DMS53 treated with DMSO at 0.1 percent for 48 hours (cell line): ENCODE measurements at regions not wholly inside any gene's neighbourhood (a gene's known extent, or its start where the extent isn't known, plus 50 kb on each side); places are given as distances from the start of the nearest gene placed in this dataset.
"Not testable (repeated sequence)": the region's sequence is repeated elsewhere in the genome, so short reads cannot be mapped to it uniquely, and the experiment has no call there.

Experiments used
- DNase-seq: peaks from one replicate; lab custom pipeline; 2025; ENCODE audit not compliant: unreplicated experiment; lab: John Stamatoyannopoulos, UW

DNA sequence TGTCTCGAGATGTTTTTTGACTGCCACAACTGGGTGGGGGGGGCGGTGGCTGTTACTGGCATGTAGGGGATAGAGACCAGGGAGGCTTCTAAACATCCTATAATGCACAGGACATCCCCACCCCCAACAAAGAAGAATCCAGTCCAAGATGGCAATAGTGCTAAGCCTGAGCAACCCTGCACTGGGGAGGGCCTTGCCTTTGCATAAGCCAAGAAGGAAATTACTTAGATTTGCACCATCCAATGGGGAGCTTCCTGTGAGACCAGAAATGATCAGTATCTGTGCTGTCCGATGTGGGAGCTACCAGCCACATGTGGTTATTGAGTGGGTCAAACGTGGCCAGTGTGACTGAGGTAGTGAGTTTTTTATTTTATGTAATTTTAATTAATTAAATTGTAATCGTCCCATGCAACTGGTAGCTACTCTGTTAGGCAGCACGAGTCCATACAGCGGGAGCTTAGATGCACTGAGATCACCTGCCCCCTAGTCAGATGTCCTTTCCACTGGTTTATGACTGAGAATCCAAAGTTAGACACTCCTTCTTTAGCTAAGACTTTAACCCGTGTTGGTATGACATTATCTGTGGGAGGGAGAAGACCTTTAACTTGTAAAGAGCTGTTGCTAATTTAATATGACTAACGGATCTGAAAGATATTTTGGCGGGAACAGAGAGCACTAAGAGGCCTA lies 97.4 kb upstream of the NEDD9 start:
- no peak for DNase-seq

DNA sequence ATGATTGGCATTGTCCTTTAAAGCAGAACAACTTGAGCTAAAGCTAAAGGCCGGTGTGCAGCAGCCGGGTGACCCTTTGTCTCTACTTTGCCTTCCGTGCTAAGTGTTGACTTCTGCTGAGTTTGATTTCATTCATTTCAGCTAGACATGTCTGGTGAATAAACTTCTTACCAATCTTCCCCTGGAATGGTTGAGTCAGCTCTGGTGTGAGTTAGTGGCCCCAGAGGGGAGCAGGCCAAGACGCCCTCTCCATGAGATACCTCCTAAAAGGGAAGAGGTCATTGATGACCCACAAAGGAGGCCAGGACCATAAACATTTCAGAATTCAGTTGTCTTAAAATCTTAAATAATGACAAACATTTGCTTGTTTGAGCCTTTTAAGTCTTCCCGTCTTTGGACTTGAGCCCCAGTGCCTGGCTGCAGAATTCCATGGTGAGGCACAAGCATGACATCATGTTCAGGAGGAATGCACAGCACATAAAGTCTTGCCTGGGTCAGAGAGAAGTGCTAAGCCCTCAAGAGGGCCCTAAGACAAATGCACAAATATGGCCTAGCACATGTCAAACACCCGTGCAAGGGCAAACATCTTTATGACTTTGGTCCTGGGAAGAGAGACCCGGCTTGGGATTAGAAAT lies 96.3 kb upstream of the NEDD9 start:
- no peak for DNase-seq

DNA sequence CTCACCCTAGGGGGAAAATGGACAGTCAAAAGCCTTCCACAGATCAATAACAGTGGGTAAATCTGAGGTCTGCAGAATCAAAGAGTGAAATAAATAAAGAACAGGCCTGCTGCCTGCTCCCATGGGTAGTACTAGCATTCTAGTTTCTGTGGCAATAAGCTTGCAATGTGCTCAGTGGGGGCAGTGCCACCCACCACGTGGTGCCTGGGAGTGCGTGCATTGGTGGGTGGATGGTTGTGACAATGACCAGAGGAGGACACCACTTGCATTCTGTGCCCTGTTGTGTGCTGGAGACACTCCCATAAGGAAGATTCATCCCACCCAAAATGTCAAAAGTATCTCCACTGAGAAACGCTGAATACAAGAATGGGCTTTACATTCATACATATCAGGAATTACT lies 95.5 kb upstream of the NEDD9 start:
- no peak for DNase-seq

DNA sequence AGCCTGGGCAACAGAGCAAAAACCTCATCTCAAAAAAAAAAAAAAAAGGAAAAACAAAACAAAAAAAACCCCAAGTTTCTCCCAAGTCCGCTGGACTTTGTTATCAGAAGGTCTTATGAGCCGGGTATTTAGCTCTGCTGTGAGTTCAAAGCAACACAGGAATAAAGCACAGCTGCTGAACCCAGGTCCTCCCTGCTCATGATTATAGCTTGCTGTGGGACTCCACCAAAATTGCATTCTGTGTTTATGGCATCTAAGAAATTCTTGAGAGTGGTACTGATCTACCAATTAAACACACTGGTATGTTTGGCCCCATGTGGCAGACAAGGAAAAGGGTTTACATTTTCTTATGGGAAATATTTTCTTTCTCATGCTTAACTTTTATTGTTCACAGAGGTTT lies 93.6 kb upstream of the NEDD9 start:
- no peak for DNase-seq

- no peak for DNase-seq
Observed at GRCh38 chr6:11324453-11325015, 92.1 kb upstream of the NEDD9 start.

GRCh38 chr6:11323666-11324452 lies 91.4 kb upstream of the NEDD9 start:
- DNase-seq = peak; percentile 38

DNA sequence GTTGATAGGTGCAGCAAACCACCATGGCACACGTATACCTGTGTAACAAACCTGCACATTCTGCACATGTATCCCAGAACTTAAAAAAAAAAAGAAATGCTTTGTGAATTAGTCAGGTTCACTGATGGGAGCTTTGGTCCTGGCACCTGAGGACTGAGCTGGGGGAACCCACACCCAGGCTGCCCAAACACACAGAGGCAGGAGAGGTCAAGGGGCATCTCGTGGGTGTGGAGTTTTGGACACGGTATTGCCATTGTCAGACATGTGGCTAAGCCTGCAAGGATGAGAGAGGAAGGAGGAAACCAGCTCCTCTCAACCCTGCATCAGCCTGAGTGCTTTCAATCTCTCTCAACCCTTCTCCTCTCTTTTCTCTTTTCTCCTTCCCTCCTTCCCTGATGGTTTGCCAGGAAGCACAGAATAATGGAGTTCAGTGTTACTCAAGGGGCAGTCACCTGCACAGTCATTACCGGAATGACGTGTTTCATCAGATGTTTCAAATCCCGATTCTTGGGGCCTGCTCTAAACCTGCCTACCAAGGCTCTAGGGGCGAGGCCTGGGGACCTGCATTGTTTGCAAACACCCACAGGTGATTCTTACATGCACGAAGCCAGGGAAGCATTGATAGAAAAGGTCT lies 89.9 kb upstream of the NEDD9 start:
- no peak for DNase-seq

GRCh38 chr6:11320914-11321597 lies 88.6 kb upstream of the NEDD9 start:
- DNase-seq = no peak

DNA sequence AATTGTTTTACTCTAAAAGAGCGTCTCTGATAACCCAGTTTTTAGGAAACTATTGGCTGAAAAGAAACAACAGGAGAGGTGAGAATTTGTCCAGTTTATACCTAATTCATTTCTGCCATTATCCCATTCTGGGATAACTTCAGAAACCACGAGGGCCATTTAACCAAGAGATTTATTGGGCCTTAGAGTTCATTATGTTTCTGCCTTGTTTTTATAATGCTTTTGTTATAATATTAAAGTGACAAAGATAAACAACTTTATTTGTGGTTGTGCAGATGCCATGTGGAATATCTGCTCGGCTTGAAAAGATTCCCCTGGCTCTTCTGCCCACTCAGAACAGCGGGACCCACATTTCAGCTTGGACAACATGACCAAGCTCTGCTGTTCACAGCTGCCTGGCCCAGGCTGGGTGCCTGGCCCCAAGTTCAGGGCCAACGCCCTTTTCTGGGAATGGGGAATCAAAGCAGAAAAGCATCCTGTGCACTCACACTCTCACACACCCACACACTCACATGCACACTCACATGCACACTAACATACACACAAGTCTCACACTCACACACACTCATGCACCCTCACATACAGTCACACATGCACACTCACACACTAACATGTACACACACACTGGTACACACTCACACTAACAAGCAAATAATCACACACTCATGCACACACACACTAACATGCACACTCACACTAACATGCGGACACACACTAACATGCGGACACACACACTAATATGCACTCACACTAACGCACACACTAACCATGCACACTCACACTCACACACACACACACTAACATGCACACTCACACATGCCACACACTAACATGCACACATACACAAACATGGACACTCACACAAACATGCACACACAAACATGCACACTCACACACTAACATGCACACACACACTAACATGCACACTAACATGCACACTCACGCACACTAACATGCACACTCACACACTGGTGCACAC lies 86.7 kb upstream of the NEDD9 start:
- DNase-seq = no peak

GRCh38 chr6:11317885-11318771 lies 85.7 kb upstream of the NEDD9 start:
- peak; percentile 82 for DNase-seq

DNA sequence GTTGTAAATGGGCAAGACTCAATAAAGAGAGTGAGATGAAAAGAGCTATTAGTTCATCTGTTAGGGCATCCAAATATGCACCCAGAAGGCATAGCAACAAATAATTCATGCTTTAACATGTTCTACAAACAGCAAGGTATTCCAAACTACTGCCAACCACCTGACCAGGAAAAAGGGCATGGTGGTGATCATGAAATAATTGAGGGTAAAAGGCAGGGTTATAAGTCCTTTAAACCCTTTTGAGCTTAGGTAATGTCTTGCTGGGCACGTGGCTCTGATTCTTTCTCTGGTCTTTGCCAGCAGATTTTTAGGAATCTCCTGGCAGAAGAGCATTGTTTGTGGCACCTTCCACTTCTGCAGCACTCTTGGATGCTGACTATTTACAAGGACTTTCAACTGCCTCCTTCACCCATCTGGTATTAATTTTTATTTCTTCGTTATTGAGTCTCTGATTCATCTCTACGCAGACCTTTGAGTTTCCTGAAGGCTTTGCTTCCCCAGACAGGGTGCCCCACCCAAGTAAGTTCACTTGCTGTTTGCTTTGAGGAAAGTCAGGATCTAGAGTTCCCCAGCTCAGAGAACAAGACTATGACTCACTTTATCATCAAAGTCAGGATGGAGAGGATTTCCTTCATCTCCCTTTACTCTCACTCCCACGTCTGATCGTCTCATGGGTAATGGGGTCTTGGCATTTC lies 83.4 kb upstream of the NEDD9 start:
- DNase-seq = no peak

DNA sequence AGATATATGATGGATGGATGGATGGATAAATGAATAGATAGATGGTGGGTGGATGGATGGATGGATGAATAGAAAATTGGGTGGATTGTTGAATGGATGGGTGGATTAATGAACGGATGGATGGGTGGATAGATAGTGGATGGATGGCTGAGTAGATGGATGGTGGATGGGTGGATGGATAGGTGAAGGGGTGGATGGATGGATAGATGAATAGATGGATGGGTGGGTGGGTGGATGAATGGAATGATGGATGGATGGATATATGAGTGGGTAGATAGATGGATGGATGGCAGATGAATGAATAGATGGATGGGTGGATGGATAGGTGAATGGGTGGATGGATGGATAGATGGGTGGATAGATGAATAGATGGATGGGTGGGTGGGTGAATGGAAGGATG lies 80.7 kb upstream of the NEDD9 start:
- DNase-seq = no peak

GRCh38 chr6:11311970-11312369 lies 79.5 kb upstream of the NEDD9 start:
- no peak for DNase-seq

DNA sequence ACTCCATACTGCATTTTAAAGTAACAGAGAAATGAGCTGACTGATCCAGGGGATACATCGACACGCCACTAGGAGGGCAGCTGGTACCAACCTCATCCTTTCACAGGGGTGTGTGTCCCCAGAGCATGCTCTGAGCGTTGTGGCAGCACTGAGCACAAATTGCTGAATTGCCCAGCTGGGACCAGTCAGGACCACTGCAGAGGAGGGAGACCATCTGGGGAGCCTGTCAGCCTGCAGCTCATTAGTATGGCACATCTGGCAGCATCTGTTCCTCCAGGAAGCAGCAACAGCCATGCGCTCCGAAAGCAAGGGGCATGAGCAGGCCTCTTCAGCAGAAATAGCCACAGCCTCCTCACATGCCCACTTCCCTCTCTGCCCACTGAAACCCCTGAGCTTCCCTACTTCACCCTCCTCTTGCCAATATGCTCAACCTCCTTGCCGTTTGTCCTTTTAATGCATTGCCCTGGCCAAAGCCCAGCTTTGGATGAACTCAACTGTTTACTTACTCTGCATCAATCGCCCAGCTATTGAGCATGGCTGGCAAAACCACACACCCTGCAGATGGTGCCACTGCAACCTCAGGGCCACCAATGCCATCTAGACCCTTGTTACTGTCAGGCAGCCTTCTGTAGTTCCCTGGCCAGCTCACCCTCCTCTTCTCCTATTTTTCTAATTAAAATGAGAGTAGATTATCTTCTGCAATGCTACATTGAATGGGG lies 77.6 kb upstream of the NEDD9 start:
- no peak for DNase-seq

DNA sequence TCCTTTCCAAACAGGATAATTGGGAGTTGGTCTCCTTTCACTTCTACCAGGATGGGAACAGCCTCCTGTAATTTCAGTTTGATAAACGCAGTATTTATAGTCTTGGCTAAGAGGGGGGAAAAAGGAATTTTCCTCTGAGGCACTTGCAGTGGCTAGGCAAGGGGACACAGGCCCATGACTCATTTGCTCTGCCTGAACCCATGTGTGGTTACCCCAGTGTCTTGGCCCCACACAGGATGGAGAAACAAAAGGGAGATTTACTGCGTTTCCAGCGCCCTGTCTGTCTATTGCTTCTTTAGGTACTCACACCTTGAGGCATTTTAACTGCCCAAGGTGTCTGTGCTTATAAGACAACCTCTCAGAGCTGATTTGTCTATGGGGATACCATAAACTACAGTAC lies 74.8 kb upstream of the NEDD9 start:
- DNase-seq = no peak

DNA sequence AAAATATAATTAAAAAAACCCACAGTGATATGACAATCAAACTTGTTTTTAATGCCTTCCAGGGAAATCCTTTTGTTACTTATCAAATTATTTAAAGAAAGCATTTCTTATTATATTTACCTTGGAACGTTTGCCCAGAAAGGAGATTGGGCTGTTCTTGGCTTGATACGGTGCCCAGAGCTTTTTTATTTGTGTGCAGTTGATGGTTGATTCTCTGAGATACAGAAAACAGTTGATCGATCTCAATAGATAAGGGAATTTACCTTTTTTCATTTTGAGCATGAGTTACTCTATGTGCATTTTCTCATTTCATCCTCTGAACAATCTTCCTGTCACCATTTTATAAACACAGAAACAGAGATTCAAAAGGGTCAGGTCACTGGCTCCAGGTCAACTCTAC lies 72.5 kb upstream of the NEDD9 start:
- DNase-seq = no peak

DNA sequence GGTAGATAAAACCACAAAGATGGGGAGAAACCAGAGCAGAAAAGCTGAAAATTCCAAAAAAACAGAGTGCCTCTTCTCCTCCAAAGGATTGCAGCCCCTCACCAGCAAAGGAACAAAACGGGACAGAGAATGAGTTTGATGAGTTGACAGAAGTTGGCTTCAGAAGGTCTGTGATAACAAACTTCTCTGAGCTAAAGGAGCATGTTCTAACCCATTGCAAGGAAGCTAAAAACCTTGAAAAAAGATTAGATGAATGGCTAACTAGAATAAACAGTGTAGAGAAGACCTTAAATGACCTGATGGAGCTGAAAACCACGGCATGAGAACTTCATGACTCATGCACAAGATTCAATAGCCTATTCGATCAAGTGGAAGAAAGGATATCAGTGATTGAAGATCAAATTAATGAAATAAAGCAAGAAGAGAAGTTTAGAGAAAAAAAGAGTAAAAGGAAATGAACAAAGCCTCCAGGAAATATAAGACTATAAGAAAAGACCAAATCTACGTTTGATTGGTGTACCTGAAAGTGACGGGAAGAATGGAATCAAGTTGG lies 67.5 kb upstream of the NEDD9 start:
- not testable (repeated sequence) for DNase-seq
